HepG2 (cell line): ENCODE measurements at regions not wholly inside any gene's neighbourhood (a gene's known extent, or its start where the extent isn't known, plus 50 kb on each side); places are given as distances from the start of the nearest gene placed in this dataset.

Source experiments
- ATAC-seq: fragments of 200-7000 bp; cut with Tn5 transposase; 3 replicates; pipeline ENCODE4 v1.9.1; 2020; ENCODE audit warnings: mild to moderate bottlenecking, moderate library complexity
- BruUV-seq: library from RNA; stranded (reverse); fragments of 400-500 nt; replicated peaks from 2 replicates; lab custom pipeline; 2021; lab: Mats Ljungman, UMichigan
- CTCF ChIA-PET: fragments of 300-600 bp; formaldehyde crosslinking; extraction: SDS; loops from one replicate; lab custom pipeline; 2021; ENCODE audit warnings: low total read pairs, inconsistent platforms, low intra/inter-chr PET ratio; lab: Yijun Ruan, JAX
- POLR2A ChIA-PET: fragments of 350-600 bp; sonication (Branson Sonifier 250); formaldehyde crosslinking; loops from one replicate; lab custom pipeline; 2020; ENCODE audit warnings: antibody characterized with exemption, inconsistent platforms; lab: Yijun Ruan, JAX
- DNase-seq: peaks from one replicate; pipeline ENCODE4 v3.0.0-alpha.2; 2015; ENCODE audit warnings: low spot score
- FAIRE-seq: peaks from 3 replicates; lab custom pipeline; 2011; peaks lifted over from hg19 to GRCh38; lab: Jason Lieb, UNC
- H2AFZ ChIP-seq: one replicate; pipeline ENCODE4 v1.6.1; 2011; ENCODE audit warnings: low read length, inconsistent platforms
- H3K27ac ChIP-seq: fragments of 300-600 bp; 3 replicates; pipeline ENCODE4 v1.8.0; 2011; ENCODE audit warnings: mixed run types, mild to moderate bottlenecking, mixed read lengths, low read length, inconsistent platforms; ENCODE audit not compliant: insufficient read depth; ENCODE audit errors: extremely low read length
- H3K27me3 ChIP-seq, 2 experiments: fragments of 200-600 bp in 1 of 2; 2 replicates in 1 of 2; 3 replicates in 1 of 2; pipeline versions ENCODE4 v1.6.0 to v1.8.0; 2011; ENCODE audit warnings: low read length in 2 of 2, mild to moderate bottlenecking in 2 of 2, moderate library complexity in 2 of 2, inconsistent platforms in 1 of 2; ENCODE audit not compliant: insufficient read depth in 2 of 2, control insufficient read depth in 1 of 2
- H3K36me3 ChIP-seq, 2 experiments: fragments of 200-600 bp in 1 of 2; replicated peaks in 1 of 2; 2 replicates in 1 of 2; 3 replicates in 1 of 2; pipeline versions ENCODE4 v1.5.1 to v1.8.0; 2011; ENCODE audit warnings: low read length in 2 of 2, inconsistent platforms in 1 of 2; ENCODE audit not compliant: insufficient read depth in 2 of 2, control insufficient read depth in 1 of 2
- H3K4me1 ChIP-seq: 2 replicates; pipeline ENCODE4 v1.5.1; 2012; ENCODE audit warnings: low read length, inconsistent platforms; ENCODE audit not compliant: insufficient read depth
- H3K4me2 ChIP-seq: 2 replicates; pipeline ENCODE4 v1.6.0; 2011; ENCODE audit warnings: low read depth, low read length, inconsistent platforms
- H3K4me3 ChIP-seq, 3 experiments: fragments of 200-600 bp in 1 of 3; sonication (generic), shearing (Covaris generic) in 1 of 3; replicated peaks in 1 of 3; 2 replicates each; pipeline ENCODE4 v1.5.1; 2011 to 2016; ENCODE audit warnings: low read length in 3 of 3, inconsistent platforms in 2 of 3, low read depth in 2 of 3, mild to moderate bottlenecking in 2 of 3, control low read depth in 1 of 3, mixed read lengths in 1 of 3; ENCODE audit not compliant: insufficient read depth in 1 of 3
- H3K79me2 ChIP-seq: one replicate; pipeline ENCODE4 v1.6.1; 2011; ENCODE audit warnings: low read length, inconsistent platforms; ENCODE audit not compliant: insufficient read depth
- H3K9ac ChIP-seq: 2 replicates; pipeline ENCODE4 v1.6.0; 2011; ENCODE audit warnings: mild to moderate bottlenecking, low read depth, low read length, inconsistent platforms; ENCODE audit not compliant: insufficient read depth
- H3K9me3 ChIP-seq: 2 replicates; pipeline ENCODE4 v1.5.1; 2012; ENCODE audit warnings: mild to moderate bottlenecking, low read length
- H4K20me1 ChIP-seq: 2 replicates; pipeline ENCODE4 v1.6.0; 2011; ENCODE audit warnings: inconsistent platforms, mild to moderate bottlenecking, low read length, moderate library complexity; ENCODE audit not compliant: insufficient read depth
- ATF3 ChIP-seq: sonication (generic); formaldehyde crosslinking; IDR thresholded peaks from 2 replicates; pipeline ENCODE4 v1.4.0; 2020; ENCODE audit warnings: missing genetic modification reagents
- CEBPG ChIP-seq: IDR thresholded peaks from 2 replicates; pipeline ENCODE4 v1.6.1; 2016
- DMAP1 ChIP-seq: IDR thresholded peaks from 2 replicates; pipeline ENCODE4 v1.6.1; 2016
- FOXM1 ChIP-seq: sonication (generic); formaldehyde crosslinking; IDR thresholded peaks from 2 replicates; pipeline ENCODE4 v1.5.0; 2020; ENCODE audit warnings: missing genetic modification reagents
- NCOA1 ChIP-seq: sonication (generic); formaldehyde crosslinking; IDR thresholded peaks from 2 replicates; pipeline ENCODE4 v1.9.0; 2021; ENCODE audit warnings: missing genetic modification reagents
- NFE2 ChIP-seq: sonication (generic); formaldehyde crosslinking; IDR thresholded peaks from 2 replicates; pipeline ENCODE4 v1.4.0; 2020; ENCODE audit warnings: missing genetic modification reagents
- NFE2L2 ChIP-seq: fragments of 150-350 bp; IDR thresholded peaks from 2 replicates; pipeline ENCODE4 v1.6.1; 2014; ENCODE audit warnings: low read length
- NFIC ChIP-seq: IDR thresholded peaks from 2 replicates; pipeline ENCODE4 v1.6.1; 2012; ENCODE audit warnings: mild to moderate bottlenecking, low read length, inconsistent platforms
- RORA ChIP-seq: sonication (generic); formaldehyde crosslinking; IDR thresholded peaks from 2 replicates; pipeline ENCODE4 v1.5.0; 2020; ENCODE audit warnings: mild to moderate bottlenecking, missing genetic modification reagents, moderate library complexity
- SMAD3 ChIP-seq: sonication (generic); formaldehyde crosslinking; IDR thresholded peaks from 2 replicates; pipeline ENCODE4 v1.4.0; 2020; ENCODE audit warnings: missing genetic modification reagents
- SMYD3 ChIP-seq: sonication (generic); formaldehyde crosslinking; IDR thresholded peaks from 2 replicates; pipeline ENCODE4 v1.8.1; 2023; ENCODE audit warnings: mild to moderate bottlenecking, missing genetic modification reagents
- TFAP4 ChIP-seq: sonication (generic); IDR thresholded peaks from 2 replicates; pipeline ENCODE4 v1.6.1; 2016; ENCODE audit warnings: low read depth, borderline replicate concordance
- U2AF2 ChIP-seq: fragments of 200-400 bp; formaldehyde crosslinking; IDR thresholded peaks from 2 replicates; pipeline ENCODE4 v1.6.1; 2017; ENCODE audit warnings: low read depth, mild to moderate bottlenecking, low read length
- YY1 ChIP-seq: IDR thresholded peaks from 2 replicates; pipeline ENCODE4 v1.6.1; 2011; ENCODE audit warnings: low read length, low read depth, moderate library complexity, mild to moderate bottlenecking; ENCODE audit not compliant: insufficient read depth, insufficient replicate concordance
- ZFP91 ChIP-seq: sonication (generic); formaldehyde crosslinking; IDR thresholded peaks from 2 replicates; pipeline ENCODE4 v1.9.0; 2022; ENCODE audit warnings: missing genetic modification reagents, mild to moderate bottlenecking, borderline replicate concordance
- WGBS: methylation state at CpG from one replicate; pipeline ENCODE4 v1.1.6; 2017; ENCODE audit warnings: low lambda C conversion rate; 5-methylcytosine and 5-hydroxymethylcytosine counted together
- in situ Hi-C: cut with HindIII; loops from 2 replicates; pipeline ENCODE4 v1.10.0; 2017; ENCODE audit warnings: low pct_unique_long_range_greater_than_20kb; ENCODE audit not compliant: extremely low pct_ligation_motif_present
- intact Hi-C: fragments of 100-400 bp; cut with micrococcal nuclease; formaldehyde crosslinking; loops from one replicate; pipeline ENCODE4 v1.10.0; 2022; ENCODE audit not compliant: unreplicated experiment
- TF ChIP-seq, protein P1 (sequence below): IDR thresholded peaks from 2 replicates; pipeline ENCODE4 v1.6.1; 2016; ENCODE audit warnings: low read depth, control low read depth
- TF ChIP-seq, protein P2 (sequence below): sonication (generic); formaldehyde crosslinking; IDR thresholded peaks from 2 replicates; pipeline ENCODE4 v1.8.1; 2023; ENCODE audit warnings: missing genetic modification reagents, inconsistent platforms, borderline replicate concordance
- TF ChIP-seq, protein P3 (sequence below), 2 experiments: fragments of 450-650 bp in 1 of 2; sonication (generic) in 1 of 2; formaldehyde crosslinking; IDR thresholded peaks; 2 replicates each; pipeline versions ENCODE4 v1.5.0 to v1.8.0; 2020 to 2022; ENCODE audit warnings: mild to moderate bottlenecking in 1 of 2, missing genetic modification reagents in 1 of 2
- TF ChIP-seq, protein P4 (sequence below): sonication (generic); formaldehyde crosslinking; IDR thresholded peaks from 2 replicates; pipeline ENCODE4 v1.5.0; 2020; ENCODE audit warnings: mild to moderate bottlenecking, low read depth, missing genetic modification reagents, borderline replicate concordance

GRCh38 chr10:30557884-30558283 lies 71.7 kb downstream of the LYZL2 start:
- in situ Hi-C loops (no loop called here), intact Hi-C loops (no loop called here)
- Histone ChIP-seq H3K27me3 (no peaks in the 10 kb centered on the region; a peak in 1 of 5 replicates), H3K79me2 (no peaks in the 10 kb centered on the region), H3K4me2 (no peak overlapping the region), H2AFZ (no peak overlapping the region), H3K9ac (no peak overlapping the region), H3K9me3 (no peaks in the 10 kb centered on the region), H4K20me1 (no peaks in the 10 kb centered on the region), H3K27ac (no peak overlapping the region), H3K36me3 (no peaks in the 10 kb centered on the region), H3K4me3 (no peak overlapping the region), H3K4me1 (peaks cover 37% of the 10 kb centered on the region)
- ATAC-seq, result no peak; the same call in 2 of the 3 replicates
- peak; percentile 82 for DNase-seq
- peak; percentile 73 for FAIRE-seq
- WGBS, result 5% methylated on average over 8 of the region's 8 CpGs
- CTCF ChIA-PET, result no interaction called here
- POLR2A ChIA-PET, result interaction anchor here (1.6 to 1.7 kb wide), 2 partner anchors 15 to 124 kb away, joined by 3 to 4 read pairs; partner anchors contain the start of gene MAP3K8
- no TSS peak for BruUV-seq
- TF ChIP-seq SMAD3 (CRISPR knock-in tag) (no peak), DMAP1 (CRISPR knock-in tag) (no peak), YY1 (no peak), CEBPG (CRISPR knock-in tag) (no peak), NFIC (no peak), TFAP4 (no peak), NFE2L2 (peak; percentile 93), NFE2 (CRISPR knock-in tag) (peak; percentile 75), ATF3 (CRISPR knock-in tag) (peak; percentile 73), U2AF2 (no peak), NCOA1 (CRISPR knock-in tag) (no peak), ZFP91 (CRISPR knock-in tag) (no peak), FOXM1 (CRISPR knock-in tag) (no peak), RORA (CRISPR knock-in tag) (no peak), SMYD3 (CRISPR knock-in tag) (no peak)
- TF ChIP-seq, protein P1, sequence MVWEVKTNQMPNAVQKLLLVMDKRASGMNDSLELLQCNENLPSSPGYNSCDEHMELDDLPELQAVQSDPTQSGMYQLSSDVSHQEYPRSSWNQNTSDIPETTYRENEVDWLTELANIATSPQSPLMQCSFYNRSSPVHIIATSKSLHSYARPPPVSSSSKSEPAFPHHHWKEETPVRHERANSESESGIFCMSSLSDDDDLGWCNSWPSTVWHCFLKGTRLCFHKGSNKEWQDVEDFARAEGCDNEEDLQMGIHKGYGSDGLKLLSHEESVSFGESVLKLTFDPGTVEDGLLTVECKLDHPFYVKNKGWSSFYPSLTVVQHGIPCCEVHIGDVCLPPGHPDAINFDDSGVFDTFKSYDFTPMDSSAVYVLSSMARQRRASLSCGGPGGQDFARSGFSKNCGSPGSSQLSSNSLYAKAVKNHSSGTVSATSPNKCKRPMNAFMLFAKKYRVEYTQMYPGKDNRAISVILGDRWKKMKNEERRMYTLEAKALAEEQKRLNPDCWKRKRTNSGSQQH (CRISPR knock-in tag), result no peak
- TF ChIP-seq, protein P2, sequence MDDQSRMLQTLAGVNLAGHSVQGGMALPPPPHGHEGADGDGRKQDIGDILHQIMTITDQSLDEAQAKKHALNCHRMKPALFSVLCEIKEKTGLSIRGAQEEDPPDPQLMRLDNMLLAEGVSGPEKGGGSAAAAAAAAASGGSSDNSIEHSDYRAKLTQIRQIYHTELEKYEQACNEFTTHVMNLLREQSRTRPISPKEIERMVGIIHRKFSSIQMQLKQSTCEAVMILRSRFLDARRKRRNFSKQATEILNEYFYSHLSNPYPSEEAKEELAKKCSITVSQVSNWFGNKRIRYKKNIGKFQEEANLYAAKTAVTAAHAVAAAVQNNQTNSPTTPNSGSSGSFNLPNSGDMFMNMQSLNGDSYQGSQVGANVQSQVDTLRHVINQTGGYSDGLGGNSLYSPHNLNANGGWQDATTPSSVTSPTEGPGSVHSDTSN (CRISPR knock-in tag), result no peak
- TF ChIP-seq, protein P3, sequence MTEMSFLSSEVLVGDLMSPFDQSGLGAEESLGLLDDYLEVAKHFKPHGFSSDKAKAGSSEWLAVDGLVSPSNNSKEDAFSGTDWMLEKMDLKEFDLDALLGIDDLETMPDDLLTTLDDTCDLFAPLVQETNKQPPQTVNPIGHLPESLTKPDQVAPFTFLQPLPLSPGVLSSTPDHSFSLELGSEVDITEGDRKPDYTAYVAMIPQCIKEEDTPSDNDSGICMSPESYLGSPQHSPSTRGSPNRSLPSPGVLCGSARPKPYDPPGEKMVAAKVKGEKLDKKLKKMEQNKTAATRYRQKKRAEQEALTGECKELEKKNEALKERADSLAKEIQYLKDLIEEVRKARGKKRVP (CRISPR knock-in tag; IDR thresholded peaks at IDR 0.05), result 0 out of 4 replicates have a peak, but pooled peaks of 1 of the 2 experiments have one; percentile 19
- TF ChIP-seq, protein P4, sequence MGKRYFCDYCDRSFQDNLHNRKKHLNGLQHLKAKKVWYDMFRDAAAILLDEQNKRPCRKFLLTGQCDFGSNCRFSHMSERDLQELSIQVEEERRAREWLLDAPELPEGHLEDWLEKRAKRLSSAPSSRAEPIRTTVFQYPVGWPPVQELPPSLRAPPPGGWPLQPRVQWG (CRISPR knock-in tag), result no peak
